LNCAP (cell line): ENCODE measurements at regions not wholly inside any gene's neighbourhood (a gene's known extent, or its start where the extent isn't known, plus 50 kb on each side); places are given as distances from the start of the nearest gene placed in this dataset.

Source experiments
- TF ChIP-seq, protein P1 (sequence below): fragments of 450-650 bp; IDR thresholded peaks from 2 replicates; pipeline ENCODE4 v1.5.1; 2017; ENCODE audit warnings: mild to moderate bottlenecking

DNA sequence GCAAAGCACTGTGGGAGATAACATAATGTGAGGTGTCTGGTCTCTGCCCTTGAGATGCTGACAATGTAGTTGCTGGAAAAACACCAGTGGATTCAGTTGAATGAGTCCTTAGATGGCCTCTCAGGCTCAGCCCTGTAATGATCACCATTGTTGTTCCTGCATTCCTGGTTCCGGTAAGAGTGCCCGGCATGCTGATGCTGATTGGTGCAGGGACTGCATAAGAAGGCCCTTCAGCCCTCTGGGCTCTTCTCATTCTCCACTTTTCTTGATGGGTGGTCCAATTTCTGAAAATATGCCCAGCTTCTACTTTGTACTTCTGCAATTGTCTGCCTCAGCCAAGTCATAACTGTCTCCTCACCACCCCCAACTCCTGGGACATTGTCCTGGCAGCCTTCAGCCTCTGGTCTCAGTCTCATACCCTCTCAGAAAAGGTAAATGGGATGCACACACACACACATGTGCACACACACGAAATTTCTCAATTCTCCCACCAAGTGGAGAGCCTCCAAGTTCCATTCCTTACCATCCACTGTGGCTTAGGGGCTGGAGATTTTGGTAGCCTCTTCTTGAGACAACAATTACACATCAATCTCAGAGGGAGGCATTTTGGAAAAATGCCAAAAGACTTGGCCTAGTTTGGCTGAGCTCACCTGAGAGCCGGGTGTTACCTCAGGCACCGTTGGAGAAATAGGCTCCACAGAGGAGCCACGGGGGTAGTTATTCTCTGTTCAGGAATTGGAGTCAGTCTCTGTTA lies 314.9 kb downstream of the RPS24 start:
- TF ChIP-seq, protein P1, sequence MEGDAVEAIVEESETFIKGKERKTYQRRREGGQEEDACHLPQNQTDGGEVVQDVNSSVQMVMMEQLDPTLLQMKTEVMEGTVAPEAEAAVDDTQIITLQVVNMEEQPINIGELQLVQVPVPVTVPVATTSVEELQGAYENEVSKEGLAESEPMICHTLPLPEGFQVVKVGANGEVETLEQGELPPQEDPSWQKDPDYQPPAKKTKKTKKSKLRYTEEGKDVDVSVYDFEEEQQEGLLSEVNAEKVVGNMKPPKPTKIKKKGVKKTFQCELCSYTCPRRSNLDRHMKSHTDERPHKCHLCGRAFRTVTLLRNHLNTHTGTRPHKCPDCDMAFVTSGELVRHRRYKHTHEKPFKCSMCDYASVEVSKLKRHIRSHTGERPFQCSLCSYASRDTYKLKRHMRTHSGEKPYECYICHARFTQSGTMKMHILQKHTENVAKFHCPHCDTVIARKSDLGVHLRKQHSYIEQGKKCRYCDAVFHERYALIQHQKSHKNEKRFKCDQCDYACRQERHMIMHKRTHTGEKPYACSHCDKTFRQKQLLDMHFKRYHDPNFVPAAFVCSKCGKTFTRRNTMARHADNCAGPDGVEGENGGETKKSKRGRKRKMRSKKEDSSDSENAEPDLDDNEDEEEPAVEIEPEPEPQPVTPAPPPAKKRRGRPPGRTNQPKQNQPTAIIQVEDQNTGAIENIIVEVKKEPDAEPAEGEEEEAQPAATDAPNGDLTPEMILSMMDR = no peak

DNA sequence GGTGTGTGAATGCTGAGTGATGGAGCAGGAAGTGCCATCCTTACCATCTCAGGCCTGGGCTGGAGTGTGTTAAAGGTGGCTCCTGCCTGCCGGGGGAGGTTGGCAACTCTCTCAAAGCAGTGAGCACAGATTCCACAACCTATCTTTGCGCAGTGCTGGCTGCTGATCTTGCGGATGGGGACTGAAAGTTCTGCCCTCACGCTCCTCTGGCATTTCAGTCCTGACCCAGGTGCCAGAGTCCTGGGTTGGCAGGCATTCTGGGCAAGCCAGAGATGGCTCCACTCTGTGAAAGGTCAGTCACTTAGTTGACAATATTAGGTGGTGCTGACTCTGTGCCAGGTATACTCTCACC lies 315.5 kb downstream of the RPS24 start:
- TF ChIP-seq, protein P1 = no peak

DNA sequence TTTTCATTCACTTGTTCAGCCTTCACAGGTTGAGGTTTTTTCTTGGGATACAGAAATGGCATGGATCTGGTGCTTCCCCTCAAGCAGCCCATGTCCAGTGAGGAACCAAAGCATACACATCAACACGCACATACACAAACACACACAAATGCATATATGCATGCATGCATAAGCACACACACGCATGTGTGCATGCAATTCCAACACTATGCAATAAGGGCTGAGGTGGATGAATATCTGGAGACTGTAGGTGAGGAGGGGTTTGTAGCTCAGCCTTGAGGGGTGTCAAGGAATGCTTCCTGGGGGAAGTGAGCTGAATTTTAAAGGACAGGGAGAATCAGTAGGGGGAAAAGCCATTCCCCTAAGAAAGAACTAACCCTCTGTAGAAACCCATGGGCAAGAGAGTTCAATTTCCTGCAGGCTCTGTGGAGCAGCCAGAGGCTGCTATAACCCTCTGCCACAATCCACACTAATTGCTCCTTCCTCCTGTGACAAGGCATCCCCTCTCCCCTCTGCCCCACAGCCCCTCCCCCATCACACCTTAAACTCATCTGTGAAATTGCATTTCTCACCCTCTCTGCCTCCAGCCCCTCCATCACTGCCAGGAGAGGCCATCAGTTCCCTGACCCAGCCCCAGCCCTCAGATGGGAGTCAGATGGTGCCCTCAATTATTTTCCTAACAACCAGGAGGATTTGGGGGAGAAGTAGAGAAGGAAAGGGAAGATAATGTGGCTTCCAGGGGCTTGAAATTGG lies 316.4 kb downstream of the RPS24 start:
- TF ChIP-seq, protein P1 = no peak

DNA sequence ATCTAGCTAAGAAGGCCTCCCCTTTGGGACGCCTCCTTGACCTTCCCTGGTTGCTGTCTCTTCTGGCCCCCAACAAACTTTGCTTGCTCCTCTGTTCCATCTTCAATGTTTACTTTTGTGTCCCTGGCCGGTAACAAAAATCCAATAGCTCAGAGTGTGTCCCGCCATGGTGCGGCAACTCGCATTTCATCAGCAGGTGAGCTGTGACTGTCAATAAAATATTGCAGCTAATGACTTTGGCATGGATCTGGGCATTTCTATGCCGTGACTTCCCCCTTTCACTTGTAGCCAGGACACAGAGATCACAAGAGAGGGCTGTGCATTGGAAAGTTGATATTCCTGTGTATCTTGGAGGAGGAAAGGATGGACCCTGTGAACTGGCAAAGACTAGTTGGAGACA lies 317.6 kb downstream of the RPS24 start:
- TF ChIP-seq, protein P1 = no peak

DNA sequence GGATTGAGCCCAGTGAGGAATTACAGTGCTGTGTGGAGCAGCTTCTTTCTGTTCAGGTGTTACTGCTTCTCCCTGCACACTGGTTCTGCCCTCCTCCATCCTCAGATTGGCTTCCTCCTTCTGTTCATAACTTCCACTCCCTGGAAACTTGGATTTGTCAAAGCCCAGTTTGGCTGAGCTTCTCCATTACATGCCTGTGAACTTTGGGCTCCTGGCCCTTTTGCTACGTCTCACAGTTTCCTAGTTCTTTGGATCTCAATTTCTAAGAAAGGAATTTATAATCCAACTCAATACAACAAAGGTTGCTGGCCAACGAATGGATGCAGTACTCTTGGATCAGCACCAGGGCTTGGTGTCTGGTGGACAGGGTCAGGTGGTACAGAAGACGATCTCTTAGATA lies 318.1 kb downstream of the RPS24 start:
- TF ChIP-seq, protein P1 = no peak

DNA sequence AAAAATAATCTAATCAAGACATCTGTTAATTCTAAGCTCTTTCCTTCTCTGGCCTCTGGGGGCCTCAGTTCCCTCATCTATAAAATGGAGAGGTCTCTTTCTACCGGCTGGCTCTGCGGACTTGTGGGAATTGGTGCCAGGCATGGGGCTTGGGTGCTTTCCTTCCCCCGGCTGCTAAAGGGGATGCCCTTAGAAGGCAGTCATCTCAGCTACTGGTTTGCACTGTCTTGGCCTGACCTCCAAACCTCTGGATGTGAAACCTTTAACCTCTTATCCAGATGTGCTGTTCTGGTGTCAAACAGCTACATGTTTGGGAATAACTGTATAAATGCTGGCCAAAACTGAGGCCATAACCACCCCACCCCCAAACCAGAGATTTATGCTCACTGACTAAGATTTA lies 320.0 kb downstream of the RPS24 start:
- TF ChIP-seq, protein P1 = no peak

DNA sequence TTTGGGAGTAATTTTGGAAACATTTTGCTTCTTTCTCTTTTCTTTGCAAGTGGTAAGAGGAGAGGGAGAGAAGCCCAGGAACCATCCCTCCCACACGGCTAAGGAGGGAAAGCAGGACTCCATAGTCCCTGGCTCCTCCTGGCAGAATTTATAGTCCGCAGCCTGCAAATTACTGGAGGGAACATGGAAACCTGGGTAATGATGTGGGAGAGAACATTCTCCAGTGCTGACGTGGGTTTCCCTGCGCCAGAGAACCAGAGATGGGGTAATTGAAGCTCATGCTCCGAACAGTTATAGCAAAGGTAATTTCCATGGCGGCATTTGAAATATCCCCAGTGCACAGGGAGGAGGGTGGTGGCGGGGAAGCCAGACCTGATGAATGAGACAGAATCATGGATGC lies 320.4 kb downstream of the RPS24 start:
- TF ChIP-seq, protein P1 = no peak
